NCI-H345 treated with DMSO at 0.1 percent for 48 hours (cell line): ENCODE measurements at regions not wholly inside any gene's neighbourhood (a gene's known extent, or its start where the extent isn't known, plus 50 kb on each side); places are given as distances from the start of the nearest gene placed in this dataset.
A peak's percentile ranks its signal among the peaks of the same experiment; 100 is the strongest.
"Not testable (repeated sequence)": the region's sequence is repeated elsewhere in the genome, so short reads cannot be mapped to it uniquely, and the experiment has no call there.

Experiments used
- DNase-seq: peaks from one replicate; lab custom pipeline; 2025; ENCODE audit not compliant: unreplicated experiment; lab: John Stamatoyannopoulos, UW

GRCh38 chr2:7368211-7368610 lies 451.0 kb downstream of the RNF144A start:
- DNase-seq = no peak

- DNase-seq = no peak
Measured at GRCh38 chr2:7373156-7373555, 455.9 kb downstream of the RNF144A start.

- no peak for DNase-seq
Measured at GRCh38 chr2:7375901-7376300, 458.7 kb downstream of the RNF144A start.

- DNase-seq = peak; percentile 41
Measured at GRCh38 chr2:7377916-7378569, 460.8 kb downstream of the RNF144A start.

GRCh38 chr2:7378591-7378990 lies 461.4 kb downstream of the RNF144A start:
- no peak for DNase-seq

- DNase-seq = no peak
Measured at GRCh38 chr2:7379799-7380198, 462.6 kb downstream of the RNF144A start.

GRCh38 chr2:7384773-7385349 lies 467.6 kb downstream of the RNF144A start:
- no peak for DNase-seq

GRCh38 chr2:7390311-7390710 lies 473.1 kb downstream of the RNF144A start:
- DNase-seq = not testable (repeated sequence)

- DNase-seq = no peak
Measured at GRCh38 chr2:7392076-7392787, 475.0 kb downstream of the RNF144A start.

GRCh38 chr2:7394195-7394594 lies 477.0 kb downstream of the RNF144A start:
- DNase-seq = no peak

GRCh38 chr2:7400628-7401027 lies 483.4 kb downstream of the RNF144A start:
- no peak for DNase-seq

GRCh38 chr2:7403092-7403775 lies 486.0 kb downstream of the RNF144A start:
- no peak for DNase-seq

GRCh38 chr2:7405861-7406715 lies 488.9 kb downstream of the RNF144A start:
- DNase-seq = no peak

GRCh38 chr2:7407001-7407400 lies 489.8 kb downstream of the RNF144A start:
- DNase-seq = no peak

GRCh38 chr2:7407906-7408680 lies 490.9 kb downstream of the RNF144A start:
- no peak for DNase-seq

- no peak for DNase-seq
Measured at GRCh38 chr2:7411691-7412090, 494.5 kb downstream of the RNF144A start.

- no peak for DNase-seq
Measured at GRCh38 chr2:7417845-7418742, 500.9 kb downstream of the RNF144A start.

- DNase-seq = no peak
Measured at GRCh38 chr2:7419186-7419585, 502.0 kb downstream of the RNF144A start.

GRCh38 chr2:7419814-7420311 lies 502.7 kb downstream of the RNF144A start:
- no peak for DNase-seq
